GM13976 (cell line): ENCODE measurements at regions not wholly inside any gene's neighbourhood (a gene's known extent, or its start where the extent isn't known, plus 50 kb on each side); places are given as distances from the start of the nearest gene placed in this dataset.

Experiments used
- DNase-seq: peaks from one replicate; pipeline ENCODE4 v3.0.0; 2012; ENCODE audit warnings: low spot score
- CTCF ChIP-seq: IDR thresholded peaks from 2 replicates; pipeline ENCODE4 v1.5.1; 2012; ENCODE audit warnings: borderline replicate concordance, mild to moderate bottlenecking; ENCODE audit not compliant: insufficient read depth; ENCODE audit errors: extremely low read depth, missing control alignments, control extremely low read depth
- in situ Hi-C: fragments of 300-500 bp; cut with MboI; formaldehyde crosslinking; loops from one replicate; pipeline ENCODE4 v1.12.0; 2022; ENCODE audit warnings: low sequenced_read_pairs, mixed read lengths, inconsistent platforms; ENCODE audit not compliant: unreplicated experiment

- in situ Hi-C loops: no loop called here
- TF ChIP-seq CTCF: no peak
- no peak for DNase-seq
These were observed 392.7 kb upstream of the FANCL start for GRCh38 chr2:58633613-58634365.

GRCh38 chr2:58631986-58632385, 390.9 kb upstream of the FANCL start:
- TF ChIP-seq CTCF: no peak
- in situ Hi-C loops: no loop called here
- no peak for DNase-seq

- no peak for TF ChIP-seq CTCF
- in situ Hi-C loops: no loop called here
- DNase-seq: no peak
These were observed 388.5 kb upstream of the FANCL start for GRCh38 chr2:58629545-58630119.

- no peak for TF ChIP-seq CTCF
- in situ Hi-C loops: no loop called here
- no peak for DNase-seq
These were observed 379.8 kb upstream of the FANCL start for GRCh38 chr2:58620896-58621295.

- TF ChIP-seq CTCF: no peak
- in situ Hi-C loops: no loop called here
- no peak for DNase-seq
These were observed 379.0 kb upstream of the FANCL start for GRCh38 chr2:58620093-58620492.

GRCh38 chr2:58616961-58617360, 375.8 kb upstream of the FANCL start:
- TF ChIP-seq CTCF: no peak
- DNase-seq: no peak
- in situ Hi-C loops: no loop called here
